ENCODE measurements at regions not wholly inside any gene's neighbourhood (a gene's known extent, or its start where the extent isn't known, plus 50 kb on each side); places are given as distances from the start of the nearest gene placed in this dataset.
A peak's percentile ranks its signal among the peaks of the same experiment; 100 is the strongest.

- Mint-ChIP-seq H3K9me3 (peaks cover 38% of the 10 kb centered on the region), H3K36me3 (peaks cover 7% of the 10 kb centered on the region)
- H3K4me3 ChIP-seq: no peak overlapping the region
These were observed 600.7 kb downstream of the HDGFL1 start for GRCh38 chr6:23170049-23170448.

GRCh38 chr6:23173234-23173633 is 603.9 kb downstream of the HDGFL1 start:
- Histone ChIP-seq H3F3A (ENCODE audit: low read depth) (no peaks in the 10 kb centered on the region), H3K4me1 (peaks cover 4% of the 10 kb centered on the region), H3K27me3 (no peaks in the 10 kb centered on the region), H3K36me3 (no peaks in the 10 kb centered on the region), H4K20me1 (ENCODE audit: low read depth) (no peaks in the 10 kb centered on the region), H3K4me3 (no peak overlapping the region), H3K27ac (no peak overlapping the region), H3K9me3 (ENCODE audit: low read depth) (no peaks in the 10 kb centered on the region), H3K79me2 (ENCODE audit: low read depth) (no peaks in the 10 kb centered on the region), H2AFZ (replicated peaks) (peak overlapping the region; percentile 87), H3K9ac (no peak overlapping the region), H3K4me2 (no peak overlapping the region)
- peaks cover 7% of the 10 kb centered on the region for H3K36me3 Mint-ChIP-seq
- no peak overlapping the region for H3K27ac Mint-ChIP-seq
- H3K4me1 Mint-ChIP-seq: peaks cover 15% of the 10 kb centered on the region
- TF ChIP-seq CTCF (IDR thresholded peaks at IDR 0.05) (no peak), EZH2phosphoT487 (IDR thresholded peaks at IDR 0.05) (no peak), EZH2 (IDR thresholded peaks at IDR 0.05) (no peak)
- no peak for DNase-seq (ENCODE audit: low spot score)
- peaks cover 28% of the 10 kb centered on the region for H3K9me3 Mint-ChIP-seq
- H3K4me3 Mint-ChIP-seq: no peak overlapping the region
- H3K27me3 Mint-ChIP-seq (ENCODE audit: insufficient read depth, low read depth): peaks cover 14% of the 10 kb centered on the region

More at GRCh38 chr6:23170049-23170448, 600.7 kb downstream of the HDGFL1 start:
- no peak for DNase-seq (ENCODE audit: low spot score)
- TF ChIP-seq CTCF (IDR thresholded peaks at IDR 0.05): no peak
- no peak for TF ChIP-seq EZH2 (IDR thresholded peaks at IDR 0.05)
- no peak for TF ChIP-seq EZH2phosphoT487 (IDR thresholded peaks at IDR 0.05)
- H3K9me3 ChIP-seq (ENCODE audit: low read depth): no peaks in the 10 kb centered on the region
- no peak overlapping the region for H3K27ac ChIP-seq
- Mint-ChIP-seq H3K4me3 (no peak overlapping the region), H3K27ac (no peak overlapping the region), H3K27me3 (ENCODE audit: insufficient read depth, low read depth) (peaks cover 7% of the 10 kb centered on the region), H3K4me1 (peaks cover 7% of the 10 kb centered on the region)
- no peaks in the 10 kb centered on the region for H4K20me1 ChIP-seq (ENCODE audit: low read depth)
- H3K36me3 ChIP-seq: no peaks in the 10 kb centered on the region
- H3K79me2 ChIP-seq (ENCODE audit: low read depth): no peaks in the 10 kb centered on the region
- no peak overlapping the region for H3K4me2 ChIP-seq
- no peak overlapping the region for H2AFZ ChIP-seq (replicated peaks)
- H3F3A ChIP-seq (ENCODE audit: low read depth): no peaks in the 10 kb centered on the region
- H3K4me1 ChIP-seq: peaks cover 4% of the 10 kb centered on the region
- no peak overlapping the region for H3K9ac ChIP-seq
- no peaks in the 10 kb centered on the region for H3K27me3 ChIP-seq

GRCh38 chr6:23174781-23175361 is 605.5 kb downstream of the HDGFL1 start:
- Histone ChIP-seq H2AFZ (replicated peaks) (no peak overlapping the region), H3K4me2 (no peak overlapping the region), H3K9me3 (ENCODE audit: low read depth) (no peaks in the 10 kb centered on the region), H3K4me1 (peaks cover 6% of the 10 kb centered on the region), H3K4me3 (no peak overlapping the region), H3K36me3 (no peaks in the 10 kb centered on the region), H3K27ac (no peak overlapping the region), H3K79me2 (ENCODE audit: low read depth) (no peaks in the 10 kb centered on the region), H3K9ac (no peak overlapping the region), H3K27me3 (no peaks in the 10 kb centered on the region), H4K20me1 (ENCODE audit: low read depth) (no peaks in the 10 kb centered on the region), H3F3A (ENCODE audit: low read depth) (peaks cover 2% of the 10 kb centered on the region)
- Mint-ChIP-seq H3K36me3 (peaks cover 7% of the 10 kb centered on the region), H3K27ac (no peak overlapping the region), H3K9me3 (peaks cover 23% of the 10 kb centered on the region), H3K27me3 (ENCODE audit: insufficient read depth, low read depth) (peaks cover 16% of the 10 kb centered on the region), H3K4me3 (no peak overlapping the region), H3K4me1 (peaks cover 25% of the 10 kb centered on the region)
- TF ChIP-seq EZH2 (IDR thresholded peaks at IDR 0.05) (no peak), EZH2phosphoT487 (IDR thresholded peaks at IDR 0.05) (no peak), CTCF (IDR thresholded peaks at IDR 0.05) (no peak)
- DNase-seq (ENCODE audit: low spot score): no peak

All from neural progenitor cell (in vitro differentiated cells).